H1 (cell line): ENCODE measurements at regions not wholly inside any gene's neighbourhood (a gene's known extent, or its start where the extent isn't known, plus 50 kb on each side); places are given as distances from the start of the nearest gene placed in this dataset.

ENCODE experiments used
- CTCF ChIA-PET: fragments of 300-600 bp; sonication (Branson Sonifier 250); formaldehyde crosslinking; loops from one replicate; lab custom pipeline; 2021; ENCODE audit not compliant: partially characterized antibody; lab: Charles Lee
- POLR2A ChIA-PET: fragments of 300-600 bp; sonication (Branson Sonifier 250); formaldehyde crosslinking; loops from one replicate; lab custom pipeline; 2021; ENCODE audit warnings: inconsistent platforms; ENCODE audit not compliant: partially characterized antibody; lab: Charles Lee
- DNase-seq, 2 experiments: peaks; one replicate each; pipeline versions ENCODE4 v3.0.0 to v3.0.0-alpha.2; 2010 to 2022; ENCODE audit warnings: low spot score in 2 of 2, low read depth in 1 of 2, mixed read lengths in 1 of 2
- FAIRE-seq: peaks from 2 replicates; lab custom pipeline; 2011; peaks lifted over from hg19 to GRCh38; lab: Jason Lieb, UNC
- H2AFZ ChIP-seq: 2 replicates; pipeline ENCODE4 v1.8.1; 2012; ENCODE audit warnings: low read length, inconsistent platforms
- H2AK5ac ChIP-seq: 2 replicates; pipeline ENCODE4 v1.6.1; 2013; ENCODE audit warnings: low read depth, low read length
- H2BK120ac ChIP-seq: replicated peaks from 2 replicates; pipeline ENCODE3; 2013; ENCODE audit warnings: low read depth, low read length, inconsistent platforms
- H2BK12ac ChIP-seq: 2 replicates; pipeline ENCODE4 v1.6.1; 2013; ENCODE audit warnings: low read depth, low read length
- H2BK15ac ChIP-seq: 2 replicates; pipeline ENCODE4 v1.6.1; 2013; ENCODE audit warnings: low read length
- H2BK20ac ChIP-seq: 2 replicates; pipeline ENCODE4 v1.6.1; 2013; ENCODE audit warnings: low read length
- H2BK5ac ChIP-seq: 2 replicates; pipeline ENCODE4 v1.6.1; 2013; ENCODE audit warnings: low read depth, low read length
- H3K14ac ChIP-seq: 2 replicates; pipeline ENCODE4 v1.6.1; 2013; ENCODE audit warnings: inconsistent platforms; ENCODE audit not compliant: insufficient read length
- H3K18ac ChIP-seq: 2 replicates; pipeline ENCODE4 v1.6.1; 2013; ENCODE audit warnings: low read length; ENCODE audit errors: extremely low read depth
- H3K23ac ChIP-seq: 2 replicates; pipeline ENCODE4 v1.6.1; 2013; ENCODE audit warnings: inconsistent platforms; ENCODE audit not compliant: insufficient read length
- H3K23me2 ChIP-seq: 2 replicates; pipeline ENCODE4 v1.6.1; 2013; ENCODE audit warnings: low read depth, low read length
- H3K27ac ChIP-seq: 2 replicates; pipeline ENCODE4 v1.6.1; 2011; ENCODE audit warnings: low read depth, low read length, inconsistent platforms
- H3K27me3 ChIP-seq, 4 experiments: replicated peaks in 1 of 4; 1 replicate in 1 of 4; 2 replicates in 3 of 4; pipeline versions ENCODE4 v1.6.1 to v1.8.1; 2011 to 2013; ENCODE audit warnings: low read length in 3 of 4, mild to moderate bottlenecking in 3 of 4, inconsistent platforms in 2 of 4, mixed read lengths in 2 of 4, moderate library complexity in 1 of 4; ENCODE audit not compliant: control insufficient read depth in 3 of 4, insufficient read depth in 3 of 4; ENCODE audit errors: extremely low read depth in 1 of 4
- H3K36me3 ChIP-seq, 4 experiments: 2 replicates each; pipeline versions ENCODE4 v1.6.1 to v1.8.1; 2011 to 2013; ENCODE audit warnings: mild to moderate bottlenecking in 4 of 4, low read length in 3 of 4, moderate library complexity in 2 of 4, control low read depth in 1 of 4, inconsistent platforms in 1 of 4; ENCODE audit not compliant: insufficient read depth in 4 of 4, control insufficient read depth in 2 of 4
- H3K4ac ChIP-seq: replicated peaks from 2 replicates; pipeline ENCODE3; 2013; ENCODE audit warnings: low read length, low read depth, mixed read lengths, inconsistent platforms; ENCODE audit not compliant: insufficient read length
- H3K4me1 ChIP-seq, 4 experiments: replicated peaks in 1 of 4; 1 replicate in 1 of 4; 2 replicates in 3 of 4; pipeline versions ENCODE4 v1.6.1 to v1.8.1; 2011 to 2013; ENCODE audit warnings: low read length in 3 of 4, inconsistent platforms in 2 of 4, mixed read lengths in 1 of 4; ENCODE audit not compliant: insufficient read depth in 4 of 4, control insufficient read depth in 3 of 4
- H3K4me2 ChIP-seq, 2 experiments: 2 replicates each; pipeline versions ENCODE4 v1.6.1 to v1.8.1; 2011 to 2013; ENCODE audit warnings: low read depth in 2 of 2, low read length in 2 of 2, control low read depth in 1 of 2, inconsistent platforms in 1 of 2, mild to moderate bottlenecking in 1 of 2; ENCODE audit not compliant: insufficient read depth in 1 of 2
- H3K4me3 ChIP-seq, 4 experiments: fragments of 200-600, 300-600 bp in 1 of 4; sonication (generic), shearing (Covaris generic), sonication (Bioruptor Twin) in 1 of 4; 2 replicates each; pipeline versions ENCODE4 v1.5.1 to v1.8.1; 2011 to 2016; ENCODE audit warnings: low read length in 4 of 4, low read depth in 3 of 4, control low read depth in 2 of 4, inconsistent platforms in 2 of 4, mild to moderate bottlenecking in 2 of 4, mixed read lengths in 1 of 4, moderate library complexity in 1 of 4; ENCODE audit not compliant: insufficient read depth in 2 of 4; ENCODE audit errors: extremely low read depth in 1 of 4
- H3K56ac ChIP-seq: replicated peaks from 2 replicates; pipeline ENCODE3; 2013; ENCODE audit warnings: low read depth, mild to moderate bottlenecking, mixed read lengths, low read length, inconsistent platforms; ENCODE audit not compliant: insufficient read length
- H3K79me1 ChIP-seq: 2 replicates; pipeline ENCODE4 v1.6.1; 2013; ENCODE audit warnings: low read depth, low read length, control low read depth
- H3K79me2 ChIP-seq, 2 experiments: 2 replicates each; pipeline versions ENCODE4 v1.6.1 to v1.8.1; 2012 to 2013; ENCODE audit warnings: low read length in 2 of 2, mild to moderate bottlenecking in 2 of 2, inconsistent platforms in 1 of 2; ENCODE audit not compliant: insufficient read depth in 2 of 2, control insufficient read depth in 1 of 2
- H3K9ac ChIP-seq, 4 experiments: replicated peaks in 1 of 4; 1 replicate in 1 of 4; 2 replicates in 3 of 4; pipeline versions ENCODE4 v1.6.1 to v1.8.1; 2011 to 2013; ENCODE audit warnings: low read depth in 3 of 4, low read length in 3 of 4, control low read depth in 2 of 4, mild to moderate bottlenecking in 2 of 4, moderate library complexity in 2 of 4, inconsistent platforms in 1 of 4; ENCODE audit errors: extremely low read depth in 1 of 4
- H3K9me3 ChIP-seq, 2 experiments: 2 replicates each; pipeline versions ENCODE4 v1.6.1 to v1.8.1; 2012 to 2013; ENCODE audit warnings: mild to moderate bottlenecking in 2 of 2, moderate library complexity in 2 of 2, control low read depth in 1 of 2, inconsistent platforms in 1 of 2, low read depth in 1 of 2, low read length in 1 of 2, mixed read lengths in 1 of 2; ENCODE audit not compliant: insufficient read depth in 2 of 2
- H4K20me1 ChIP-seq, 2 experiments: replicated peaks in 1 of 2; 2 replicates each; pipeline versions ENCODE3 to v1.8.1; 2011 to 2013; ENCODE audit warnings: inconsistent platforms in 2 of 2, low read length in 2 of 2, mild to moderate bottlenecking in 1 of 2; ENCODE audit not compliant: insufficient read depth in 2 of 2, control insufficient read depth in 1 of 2
- H4K5ac ChIP-seq: 2 replicates; pipeline ENCODE4 v1.6.1; 2013; ENCODE audit warnings: low read length, low read depth, mixed read lengths, inconsistent platforms; ENCODE audit not compliant: insufficient read length
- H4K8ac ChIP-seq: 2 replicates; pipeline ENCODE4 v1.8.0; 2013; ENCODE audit warnings: mild to moderate bottlenecking, moderate library complexity, low read length, inconsistent platforms; ENCODE audit not compliant: insufficient read depth; ENCODE audit errors: extremely low read depth
- H4K91ac ChIP-seq: replicated peaks from 2 replicates; pipeline ENCODE3; 2013; ENCODE audit warnings: low read length, mixed read lengths, inconsistent platforms; ENCODE audit not compliant: insufficient read length
- SP2 ChIP-seq: IDR thresholded peaks from 2 replicates; pipeline ENCODE4 v1.6.1; 2012; ENCODE audit warnings: mild to moderate bottlenecking, low read length, inconsistent platforms
- WGBS, 2 experiments: shearing (Covaris generic) in 1 of 2; methylation state at CpG; one replicate each; pipeline versions ENCODE4 v1.1.6 to v1.1.7; 2013 to 2015; ENCODE audit warnings: low lambda C conversion rate in 2 of 2, mixed read lengths in 2 of 2, inconsistent platforms in 1 of 2, low coverage in 1 of 2, missing lambda C conversion rate in 1 of 2; ENCODE audit not compliant: insufficient replicate concordance in 2 of 2, insufficient coverage in 1 of 2, insufficient read length in 1 of 2; ENCODE audit errors: extremely low coverage in 1 of 2, missing lambda C conversion rate in 1 of 2; 5-methylcytosine and 5-hydroxymethylcytosine counted together
- TF ChIP-seq, protein P1 (sequence below): IDR thresholded peaks from 2 replicates; pipeline ENCODE4 v1.6.1; 2012; ENCODE audit warnings: low read length, inconsistent platforms

DNA sequence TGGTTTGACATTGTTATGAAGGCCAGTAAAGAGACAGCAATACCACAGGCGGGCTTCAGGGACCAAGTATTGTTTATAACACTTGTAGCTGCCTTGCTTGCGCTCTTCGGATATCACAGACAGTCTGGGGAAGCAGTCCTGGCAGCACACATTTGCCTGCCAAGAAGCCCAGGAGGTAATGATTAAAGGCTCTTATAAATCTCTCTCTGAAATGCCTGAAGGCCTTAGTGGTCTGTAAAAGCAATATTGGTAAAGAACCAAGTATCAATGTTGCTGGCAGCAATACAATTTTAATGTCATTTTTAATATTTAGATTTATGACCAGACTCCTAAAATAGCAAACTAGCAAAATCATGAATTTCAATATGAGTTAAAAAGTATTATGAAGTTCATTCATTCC, 1312.4 kb downstream of the PCDH9 start:
- POLR2A ChIA-PET = no interaction called here
- 96% methylated on average over 3 of the region's 3 CpGs; no CpG with 5 or more reads in 1 of the 2 experiments for WGBS, 2 experiments

More for the DNA sequence above, 1312.4 kb downstream of the PCDH9 start:
- H3K27ac ChIP-seq = no peak overlapping the region
- H3K4ac ChIP-seq = no peak overlapping the region
- H3K4me1 ChIP-seq = no peaks in the 10 kb centered on the region
- no peak overlapping the region for H3K14ac ChIP-seq
- no peak overlapping the region for H3K9ac ChIP-seq
- no peaks in the 10 kb centered on the region for H3K23me2 ChIP-seq
- TF ChIP-seq, protein P1, sequence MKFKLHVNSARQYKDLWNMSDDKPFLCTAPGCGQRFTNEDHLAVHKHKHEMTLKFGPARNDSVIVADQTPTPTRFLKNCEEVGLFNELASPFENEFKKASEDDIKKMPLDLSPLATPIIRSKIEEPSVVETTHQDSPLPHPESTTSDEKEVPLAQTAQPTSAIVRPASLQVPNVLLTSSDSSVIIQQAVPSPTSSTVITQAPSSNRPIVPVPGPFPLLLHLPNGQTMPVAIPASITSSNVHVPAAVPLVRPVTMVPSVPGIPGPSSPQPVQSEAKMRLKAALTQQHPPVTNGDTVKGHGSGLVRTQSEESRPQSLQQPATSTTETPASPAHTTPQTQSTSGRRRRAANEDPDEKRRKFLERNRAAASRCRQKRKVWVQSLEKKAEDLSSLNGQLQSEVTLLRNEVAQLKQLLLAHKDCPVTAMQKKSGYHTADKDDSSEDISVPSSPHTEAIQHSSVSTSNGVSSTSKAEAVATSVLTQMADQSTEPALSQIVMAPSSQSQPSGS = no peak
- no peak for TF ChIP-seq SP2
- no peak overlapping the region for H4K91ac ChIP-seq
- no peak overlapping the region for H2BK20ac ChIP-seq
- H2AK5ac ChIP-seq = no peak overlapping the region
- no peak overlapping the region for H2BK12ac ChIP-seq
- CTCF ChIA-PET = interaction anchor here (0.7 kb wide), 1 partner anchor 44 kb away, joined by 3 read pairs; no protein-coding TSS in a partner anchor
- H2BK120ac ChIP-seq = no peak overlapping the region
- H3K9me3 ChIP-seq = no peaks in the 10 kb centered on the region
- no peak overlapping the region for H2BK15ac ChIP-seq
- DNase-seq = no peak
- H3K79me1 ChIP-seq = no peaks in the 10 kb centered on the region
- no peak overlapping the region for H3K4me3 ChIP-seq
- H3K18ac ChIP-seq = no peak overlapping the region
- H4K20me1 ChIP-seq = no peaks in the 10 kb centered on the region
- no peak overlapping the region for H3K4me2 ChIP-seq
- no peaks in the 10 kb centered on the region for H3K36me3 ChIP-seq
- H3K27me3 ChIP-seq = no peaks in the 10 kb centered on the region
- FAIRE-seq = no peak
- no peak overlapping the region for H2BK5ac ChIP-seq
- no peak overlapping the region for H2AFZ ChIP-seq
- H4K5ac ChIP-seq = no peak overlapping the region
- no peak overlapping the region for H4K8ac ChIP-seq
- H3K23ac ChIP-seq = no peak overlapping the region
- no peak overlapping the region for H3K56ac ChIP-seq
- H3K79me2 ChIP-seq = no peaks in the 10 kb centered on the region
